Body of pancreas (tissue), 4 donors: ENCODE measurements at regions not wholly inside any gene's neighbourhood (a gene's known extent, or its start where the extent isn't known, plus 50 kb on each side); places are given as distances from the start of the nearest gene placed in this dataset.

Experiments
- POLR2A ChIP-seq, 3 donors: fragments of 450-650 bp; IDR thresholded peaks; one replicate each; pipeline ENCODE4 v1.6.1; 2016; ENCODE audit warnings: antibody characterized with exemption in 3 of 3, mild to moderate bottlenecking in 2 of 3
- TF ChIP-seq, protein P1 (sequence below), 7 experiments: fragments of 450-650 bp in 4 of 7; fragments of 200-600 bp in 3 of 7; sonication (generic) in 3 of 7; IDR thresholded peaks; one replicate each; pipeline ENCODE4 v1.5.1; 2016 to 2019; ENCODE audit warnings: antibody characterized with exemption in 7 of 7

DNA sequence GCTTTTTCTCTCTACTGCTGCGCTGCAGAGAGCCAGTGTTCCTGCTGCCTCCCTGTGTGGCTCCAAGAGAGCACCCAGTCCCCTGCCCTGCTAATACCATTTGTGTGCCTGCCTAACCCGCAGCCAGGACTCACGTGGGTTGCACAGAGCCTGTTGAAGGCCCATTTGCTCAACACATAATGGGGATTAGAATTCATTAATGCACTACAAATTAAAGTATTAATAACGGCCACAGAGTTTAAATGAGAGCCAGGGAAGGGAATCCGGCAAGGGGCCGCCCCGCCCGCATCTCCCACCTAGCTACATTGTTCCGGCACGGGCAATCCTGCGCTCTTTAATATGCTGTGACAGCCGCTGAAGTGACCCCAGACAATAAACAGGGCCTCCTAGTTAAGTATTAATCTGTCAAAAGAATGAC is 211.3 kb downstream of the NXPE2 start:
- TF ChIP-seq POLR2A (IDR thresholded peaks at IDR 0.05), result no peak
- TF ChIP-seq, protein P1, sequence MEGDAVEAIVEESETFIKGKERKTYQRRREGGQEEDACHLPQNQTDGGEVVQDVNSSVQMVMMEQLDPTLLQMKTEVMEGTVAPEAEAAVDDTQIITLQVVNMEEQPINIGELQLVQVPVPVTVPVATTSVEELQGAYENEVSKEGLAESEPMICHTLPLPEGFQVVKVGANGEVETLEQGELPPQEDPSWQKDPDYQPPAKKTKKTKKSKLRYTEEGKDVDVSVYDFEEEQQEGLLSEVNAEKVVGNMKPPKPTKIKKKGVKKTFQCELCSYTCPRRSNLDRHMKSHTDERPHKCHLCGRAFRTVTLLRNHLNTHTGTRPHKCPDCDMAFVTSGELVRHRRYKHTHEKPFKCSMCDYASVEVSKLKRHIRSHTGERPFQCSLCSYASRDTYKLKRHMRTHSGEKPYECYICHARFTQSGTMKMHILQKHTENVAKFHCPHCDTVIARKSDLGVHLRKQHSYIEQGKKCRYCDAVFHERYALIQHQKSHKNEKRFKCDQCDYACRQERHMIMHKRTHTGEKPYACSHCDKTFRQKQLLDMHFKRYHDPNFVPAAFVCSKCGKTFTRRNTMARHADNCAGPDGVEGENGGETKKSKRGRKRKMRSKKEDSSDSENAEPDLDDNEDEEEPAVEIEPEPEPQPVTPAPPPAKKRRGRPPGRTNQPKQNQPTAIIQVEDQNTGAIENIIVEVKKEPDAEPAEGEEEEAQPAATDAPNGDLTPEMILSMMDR (IDR thresholded peaks at IDR 0.05), result no peak
